ENCODE measurements at regions not wholly inside any gene's neighbourhood (a gene's known extent, or its start where the extent isn't known, plus 50 kb on each side); places are given as distances from the start of the nearest gene placed in this dataset.

- TF ChIP-seq CTCF (conservative IDR thresholded peaks at IDR 0.05; ENCODE audit: low read depth, low read length), result no peak
- Histone ChIP-seq H2AFZ (ENCODE audit: low read depth) (no peak overlapping the region), H3K4me2 (no peak overlapping the region), H3K36me3 (ENCODE audit: insufficient read depth) (no peaks in the 10 kb centered on the region), H3K27ac (no peak overlapping the region), H3K4me1 (ENCODE audit: low read depth, poor library complexity, severe bottlenecking) (no peaks in the 10 kb centered on the region), H3K4me3 (IDR thresholded peaks at IDR 0.05; ENCODE audit: insufficient read depth, low read depth, low read length) (no peak overlapping the region), H3K79me2 (ENCODE audit: insufficient read depth, low read depth) (no peaks in the 10 kb centered on the region), H3K27me3 (ENCODE audit: insufficient read depth, low read depth) (no peaks in the 10 kb centered on the region), H4K20me1 (ENCODE audit: insufficient read depth) (no peaks in the 10 kb centered on the region), H3K9ac (no peak overlapping the region)
Observed at GRCh38 chr2:188645986-188646385, 328.2 kb upstream of the COL3A1 start.

- H3K4me2 ChIP-seq, result no peak overlapping the region
- H3K4me3 ChIP-seq (IDR thresholded peaks at IDR 0.05; ENCODE audit: insufficient read depth, low read depth, low read length), result no peak overlapping the region
- no peaks in the 10 kb centered on the region for H3K4me1 ChIP-seq (ENCODE audit: low read depth, poor library complexity, severe bottlenecking)
- H3K79me2 ChIP-seq (ENCODE audit: insufficient read depth, low read depth), result no peaks in the 10 kb centered on the region
- H2AFZ ChIP-seq (ENCODE audit: low read depth), result no peak overlapping the region
- H3K36me3 ChIP-seq (ENCODE audit: insufficient read depth), result no peaks in the 10 kb centered on the region
- no peaks in the 10 kb centered on the region for H3K27me3 ChIP-seq (ENCODE audit: insufficient read depth, low read depth)
- H4K20me1 ChIP-seq (ENCODE audit: insufficient read depth), result no peaks in the 10 kb centered on the region
- TF ChIP-seq CTCF (conservative IDR thresholded peaks at IDR 0.05; ENCODE audit: low read depth, low read length), result no peak
- H3K27ac ChIP-seq, result no peak overlapping the region
- no peak overlapping the region for H3K9ac ChIP-seq
Observed at GRCh38 chr2:188647430-188648070, 326.6 kb upstream of the COL3A1 start.

- Histone ChIP-seq H3K36me3 (ENCODE audit: insufficient read depth) (no peaks in the 10 kb centered on the region), H3K4me1 (ENCODE audit: low read depth, poor library complexity, severe bottlenecking) (no peaks in the 10 kb centered on the region), H3K27ac (no peak overlapping the region), H3K27me3 (ENCODE audit: insufficient read depth, low read depth) (no peaks in the 10 kb centered on the region), H3K9ac (no peak overlapping the region), H3K4me3 (IDR thresholded peaks at IDR 0.05; ENCODE audit: insufficient read depth, low read depth, low read length) (no peak overlapping the region), H4K20me1 (ENCODE audit: insufficient read depth) (peaks cover 3% of the 10 kb centered on the region; the same call in 1 of the 2 replicates), H3K4me2 (no peak overlapping the region), H3K79me2 (ENCODE audit: insufficient read depth, low read depth) (no peaks in the 10 kb centered on the region), H2AFZ (ENCODE audit: low read depth) (no peak overlapping the region)
- no peak for TF ChIP-seq CTCF (conservative IDR thresholded peaks at IDR 0.05; ENCODE audit: low read depth, low read length)
Observed at GRCh38 chr2:188659656-188660406, 314.3 kb upstream of the COL3A1 start.

- Histone ChIP-seq H3K4me2 (no peak overlapping the region), H3K36me3 (ENCODE audit: insufficient read depth) (no peaks in the 10 kb centered on the region), H3K9ac (no peak overlapping the region), H3K79me2 (ENCODE audit: insufficient read depth, low read depth) (no peaks in the 10 kb centered on the region), H3K27ac (no peak overlapping the region), H3K4me1 (ENCODE audit: low read depth, poor library complexity, severe bottlenecking) (no peaks in the 10 kb centered on the region), H2AFZ (ENCODE audit: low read depth) (no peak overlapping the region), H4K20me1 (ENCODE audit: insufficient read depth) (no peaks in the 10 kb centered on the region), H3K4me3 (IDR thresholded peaks at IDR 0.05; ENCODE audit: insufficient read depth, low read depth, low read length) (no peak overlapping the region), H3K27me3 (ENCODE audit: insufficient read depth, low read depth) (no peaks in the 10 kb centered on the region)
- TF ChIP-seq CTCF (conservative IDR thresholded peaks at IDR 0.05; ENCODE audit: low read depth, low read length), result no peak
Observed at GRCh38 chr2:188663301-188663700, 310.9 kb upstream of the COL3A1 start.

Data from KMS-11 (cell line).